ENCODE measurements at regions not wholly inside any gene's neighbourhood (a gene's known extent, or its start where the extent isn't known, plus 50 kb on each side); places are given as distances from the start of the nearest gene placed in this dataset.

- no peak for TF ChIP-seq POLR2AphosphoS5 (IDR thresholded peaks at IDR 0.05; ENCODE audit: insufficient read depth, low read depth, low read length)
- no peak for TF ChIP-seq MYC (IDR thresholded peaks at IDR 0.05; ENCODE audit: low read depth, low read length)
- no peak for TF ChIP-seq CTCF (IDR thresholded peaks at IDR 0.05; ENCODE audit: extremely low read depth in 1 of 2, insufficient read depth in 1 of 2, low read depth in 1 of 2, low read length in 2 of 2)
- TF ChIP-seq POLR2A (IDR thresholded peaks at IDR 0.05; ENCODE audit: low read depth, low read length): no peak
- no peak for TF ChIP-seq EZH2 (IDR thresholded peaks at IDR 0.05; ENCODE audit: borderline replicate concordance, low read depth, low read length, severe bottlenecking)
Measured at GRCh38 chr12:114968727-114969126, 284.8 kb upstream of the TBX3 start.

Measured in endothelial cell of umbilical vein (primary cell).